ENCODE measurements at regions not wholly inside any gene's neighbourhood (a gene's known extent, or its start where the extent isn't known, plus 50 kb on each side); places are given as distances from the start of the nearest gene placed in this dataset.

DNA sequence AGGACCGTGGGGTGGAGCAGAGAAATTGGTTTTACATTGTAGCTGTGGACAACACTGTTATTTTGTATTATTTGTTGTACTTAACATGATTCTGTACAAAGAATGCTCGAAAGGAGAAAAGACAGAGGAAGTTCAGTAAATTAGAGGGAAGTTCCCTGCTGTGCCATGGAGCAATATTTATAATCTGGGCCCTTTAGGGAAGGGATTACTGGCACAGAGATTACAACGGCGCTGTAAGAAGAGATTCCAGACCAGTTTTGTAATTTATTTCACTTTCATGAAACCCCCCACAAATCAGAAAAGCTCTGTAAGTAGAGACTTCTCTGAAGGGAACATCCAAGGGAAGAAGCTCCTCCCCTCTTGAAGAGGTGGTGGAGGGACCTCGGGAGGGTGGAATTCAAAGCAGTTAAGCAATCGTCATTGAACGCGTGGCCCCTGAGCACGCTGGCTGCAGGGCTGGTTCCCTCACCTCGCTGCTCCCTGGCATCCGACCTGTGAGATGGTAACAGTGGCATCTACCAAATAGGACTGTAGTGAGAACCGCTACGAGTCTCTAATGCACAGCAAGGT is 113.5 kb downstream of the KLF6 start:
- H3K4me3 ChIP-seq, result no peak overlapping the region
- no peak overlapping the region for H3K27ac ChIP-seq
- no peaks in the 10 kb centered on the region for H3K9me3 ChIP-seq
- intact Hi-C loops (cut with DNase I; ENCODE audit: low total_unique reads), result no loop called here
- WGBS, 5 donors, result 74 to 82% (median 77%) methylated on average over 13 of the region's 13 CpGs
- no peak for TF ChIP-seq CTCF (IDR thresholded peaks at IDR 0.05)
- no peak for TF ChIP-seq POLR2A (IDR thresholded peaks at IDR 0.05)
- no peak for TF ChIP-seq POLR2AphosphoS5 (IDR thresholded peaks at IDR 0.05)
- TF ChIP-seq EP300 (IDR thresholded peaks at IDR 0.05), result no peak
- no peaks in the 10 kb centered on the region for H3K27me3 ChIP-seq
- peaks cover 0 to 24% (median 7%) of the 10 kb centered on the region in 4 donors for H3K4me1 ChIP-seq
- DNase-seq, result no peak
- no peaks in the 10 kb centered on the region for H3K36me3 ChIP-seq

GRCh38 chr10:3668966-3669330 is 116.1 kb downstream of the KLF6 start:
- no peaks in the 10 kb centered on the region for H3K9me3 ChIP-seq
- intact Hi-C loops (cut with DNase I; ENCODE audit: low total_unique reads), result no loop called here
- H3K4me1 ChIP-seq, result peaks cover 0 to 28% (median 7%) of the 10 kb centered on the region in 4 donors
- TF ChIP-seq CTCF (IDR thresholded peaks at IDR 0.05) (no peak), POLR2A (IDR thresholded peaks at IDR 0.05) (no peak), EP300 (IDR thresholded peaks at IDR 0.05) (no peak), POLR2AphosphoS5 (IDR thresholded peaks at IDR 0.05) (no peak)
- H3K4me3 ChIP-seq, result no peak overlapping the region
- no peak for DNase-seq
- H3K27me3 ChIP-seq, result no peaks in the 10 kb centered on the region
- peak overlapping the region in 4 of 5 donors; percentile 27 to 80 (median 71) for H3K27ac ChIP-seq
- H3K36me3 ChIP-seq, result no peaks in the 10 kb centered on the region
- WGBS, 5 donors, result 47 to 77% (median 70%) methylated on average over 4 of the region's 4 CpGs

- Histone ChIP-seq H3K9me3 (no peaks in the 10 kb centered on the region), H3K27ac (peak overlapping the region in 4 of 5 donors; percentile 27 to 80 (median 71)), H3K4me3 (peak overlapping the region; percentile 9 to 38 (median 30)), H3K4me1 (peaks cover 0 to 28% (median 7%) of the 10 kb centered on the region in 4 donors), H3K27me3 (no peaks in the 10 kb centered on the region), H3K36me3 (no peaks in the 10 kb centered on the region)
- intact Hi-C loops (cut with DNase I; ENCODE audit: low total_unique reads), result no loop called here
- 18 to 31% (median 21%) methylated on average over 21 of the region's 21 CpGs for WGBS, 5 donors
- DNase-seq, result peak; percentile 74 to 85
- TF ChIP-seq POLR2A (IDR thresholded peaks at IDR 0.05) (no peak), EP300 (IDR thresholded peaks at IDR 0.05) (no peak), POLR2AphosphoS5 (IDR thresholded peaks at IDR 0.05) (no peak), CTCF (IDR thresholded peaks at IDR 0.05) (no peak)
These were observed 116.6 kb downstream of the KLF6 start for GRCh38 chr10:3668276-3668965.

- Histone ChIP-seq H3K36me3 (no peaks in the 10 kb centered on the region), H3K4me3 (no peak overlapping the region), H3K4me1 (peaks cover 0 to 28% (median 7%) of the 10 kb centered on the region in 4 donors), H3K27me3 (no peaks in the 10 kb centered on the region), H3K27ac (peak overlapping the region in 2 of 5 donors; percentile 10 to 22), H3K9me3 (no peaks in the 10 kb centered on the region)
- peak; percentile 22 to 39 for DNase-seq
- WGBS, 5 donors, result 74 to 79% (median 78%) methylated on average over 13 to 14 of the region's 14 CpGs
- intact Hi-C loops (cut with DNase I; ENCODE audit: low total_unique reads), result no loop called here
- TF ChIP-seq POLR2A (IDR thresholded peaks at IDR 0.05) (no peak), CTCF (IDR thresholded peaks at IDR 0.05) (no peak), EP300 (IDR thresholded peaks at IDR 0.05) (no peak), POLR2AphosphoS5 (IDR thresholded peaks at IDR 0.05) (no peak)
These were observed 118.3 kb downstream of the KLF6 start for GRCh38 chr10:3666525-3667302.

Measured in stomach (tissue), 8 donors.